Right hindlimb (tissue), 1 donor: ENCODE measurements at regions not wholly inside any gene's neighbourhood (a gene's known extent, or its start where the extent isn't known, plus 50 kb on each side); places are given as distances from the start of the nearest gene placed in this dataset.

Experiments
- DNase-seq: peaks from one replicate; pipeline ENCODE4 v3.0.0-alpha.2; 2018

- DNase-seq, result no peak
Observed at GRCh38 chr12:43294916-43295315, 257.1 kb downstream of the ADAMTS20 start.

- no peak for DNase-seq
Observed at GRCh38 chr12:43294147-43294546, 257.9 kb downstream of the ADAMTS20 start.

GRCh38 chr12:43293396-43293795 lies 258.6 kb downstream of the ADAMTS20 start:
- DNase-seq, result no peak

DNA sequence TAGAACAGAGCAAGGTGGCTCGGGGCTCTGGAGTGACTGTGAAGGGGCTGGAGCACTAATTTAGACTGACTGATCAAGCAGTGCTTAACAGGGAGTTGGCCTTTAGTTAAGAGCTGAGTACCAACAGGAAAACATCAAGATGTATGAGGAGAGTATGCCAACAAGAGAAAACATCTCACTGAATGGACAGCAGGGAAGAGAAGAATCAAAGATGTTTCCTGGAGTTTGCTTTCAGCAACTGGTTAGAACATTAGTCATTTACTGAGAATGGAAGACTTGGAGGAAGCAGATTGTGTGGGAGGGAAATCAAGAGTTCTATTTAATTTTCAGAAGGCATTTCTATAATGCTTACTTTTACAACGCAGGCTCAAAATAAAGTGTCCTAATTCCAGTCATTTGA lies 259.3 kb downstream of the ADAMTS20 start:
- DNase-seq, result no peak

- DNase-seq, result no peak
Observed at GRCh38 chr12:43291516-43291915, 260.5 kb downstream of the ADAMTS20 start.

GRCh38 chr12:43290836-43291235 lies 261.2 kb downstream of the ADAMTS20 start:
- DNase-seq, result no peak

DNA sequence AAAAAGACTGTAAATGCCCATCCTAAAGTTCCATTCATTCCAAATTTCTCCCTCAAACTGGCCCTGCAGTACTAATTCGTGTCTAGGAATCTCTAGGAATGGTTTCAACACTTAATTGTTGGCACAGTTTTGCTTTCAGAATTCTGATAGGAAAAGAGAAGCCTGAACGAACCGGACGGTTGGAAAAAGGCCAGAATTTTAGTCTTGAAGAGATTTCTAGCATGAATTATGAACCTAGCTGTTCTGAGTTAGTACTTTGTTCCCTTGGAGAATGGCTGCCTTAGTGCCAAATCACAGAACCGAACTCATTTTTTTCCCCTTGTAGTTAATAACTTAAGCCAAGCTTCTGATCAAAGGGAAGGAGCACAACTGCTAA lies 262.6 kb downstream of the ADAMTS20 start:
- peak; percentile 30 for DNase-seq

GRCh38 chr12:43288671-43289425 lies 263.2 kb downstream of the ADAMTS20 start:
- DNase-seq, result no peak

DNA sequence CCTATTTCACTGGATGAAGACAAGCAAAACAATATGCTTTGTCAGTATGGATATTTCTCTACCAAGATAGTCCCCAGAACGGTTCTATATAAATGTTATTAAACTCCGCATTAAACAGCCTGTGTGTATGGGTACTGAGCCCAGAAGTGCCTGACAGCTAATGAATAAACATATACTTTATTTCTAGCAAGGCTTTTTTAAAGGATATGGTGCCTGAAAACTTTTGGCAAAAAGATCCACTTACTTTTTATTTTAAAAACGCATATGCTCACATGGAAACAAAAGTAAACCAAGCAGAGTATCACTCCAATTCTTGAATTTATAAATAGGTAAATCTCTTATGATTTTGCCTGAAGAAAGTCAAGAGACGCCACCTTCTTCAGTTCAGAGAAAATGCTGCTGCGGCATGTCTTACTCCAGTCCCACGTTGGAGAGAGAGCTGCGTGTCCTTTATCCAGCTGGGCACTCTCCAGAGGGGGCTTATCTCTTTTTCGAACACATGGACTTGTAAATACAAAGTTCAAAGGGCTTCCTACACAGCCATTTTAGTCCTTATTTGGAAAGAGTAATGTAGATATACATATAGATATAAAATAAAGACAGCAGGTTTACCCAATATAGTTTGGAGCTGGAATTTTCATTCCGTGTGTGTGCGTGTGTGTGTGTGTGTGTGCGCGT lies 264.2 kb downstream of the ADAMTS20 start:
- peak; percentile 31 for DNase-seq

DNA sequence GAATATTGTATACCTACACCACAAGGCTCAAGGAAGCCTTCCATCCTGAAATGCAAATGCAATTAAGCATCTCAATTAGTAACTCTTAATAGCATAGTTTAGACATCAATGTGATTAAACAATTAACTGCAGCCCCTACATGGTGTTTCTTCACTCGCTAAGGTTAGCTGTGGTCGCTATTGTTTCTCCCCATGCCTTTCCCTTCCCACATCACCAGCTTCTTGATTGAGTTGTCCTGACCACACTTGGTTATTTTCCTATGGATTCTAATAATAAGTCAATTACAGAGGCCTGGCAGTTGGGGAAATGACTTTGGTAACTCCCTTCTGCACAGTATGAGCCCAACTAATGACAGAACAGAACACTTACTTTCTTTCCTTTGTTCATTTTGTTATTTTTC lies 265.0 kb downstream of the ADAMTS20 start:
- DNase-seq, result no peak

DNA sequence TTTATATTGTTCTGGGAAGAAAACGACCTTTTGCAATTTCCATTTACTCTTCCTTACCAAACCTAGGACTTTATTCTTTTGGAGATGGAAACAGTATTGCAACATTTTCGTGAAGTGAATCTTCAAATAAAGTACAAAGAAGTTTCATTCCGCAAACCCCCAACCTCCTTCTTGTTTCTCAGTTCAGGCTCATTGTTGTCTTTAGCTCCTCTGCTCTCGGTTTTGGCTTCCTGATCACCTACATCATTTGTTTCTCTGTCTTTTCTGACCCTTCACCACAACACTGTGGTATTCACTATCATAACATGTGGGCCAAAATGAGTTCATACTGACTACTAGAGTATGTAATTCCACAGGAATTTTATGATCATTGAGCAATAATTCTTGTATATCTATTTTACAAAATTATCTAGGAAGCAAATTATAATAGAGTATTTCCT lies 266.8 kb downstream of the ADAMTS20 start:
- DNase-seq, result peak; percentile 28

- DNase-seq, result no peak
Observed at GRCh38 chr12:43284486-43285158, 267.4 kb downstream of the ADAMTS20 start.

DNA sequence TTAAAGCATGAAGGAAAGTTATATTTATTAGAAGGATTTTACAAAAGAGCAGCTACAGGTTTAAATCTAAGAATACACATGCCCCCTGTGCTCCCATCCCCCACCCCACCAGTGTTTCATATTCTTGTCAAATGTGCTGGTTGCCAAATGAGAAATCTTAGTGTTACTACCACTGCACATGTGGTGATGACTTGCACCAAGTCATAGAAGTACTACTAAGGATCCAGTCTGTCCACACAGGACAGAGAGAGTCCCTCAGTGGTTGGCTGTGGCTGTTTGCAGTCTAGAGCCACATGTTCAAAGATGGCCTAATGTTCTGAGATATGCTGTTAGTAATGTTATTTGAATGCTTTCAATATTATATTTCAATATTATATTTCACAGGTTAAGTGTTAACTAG lies 268.8 kb downstream of the ADAMTS20 start:
- DNase-seq, result no peak

DNA sequence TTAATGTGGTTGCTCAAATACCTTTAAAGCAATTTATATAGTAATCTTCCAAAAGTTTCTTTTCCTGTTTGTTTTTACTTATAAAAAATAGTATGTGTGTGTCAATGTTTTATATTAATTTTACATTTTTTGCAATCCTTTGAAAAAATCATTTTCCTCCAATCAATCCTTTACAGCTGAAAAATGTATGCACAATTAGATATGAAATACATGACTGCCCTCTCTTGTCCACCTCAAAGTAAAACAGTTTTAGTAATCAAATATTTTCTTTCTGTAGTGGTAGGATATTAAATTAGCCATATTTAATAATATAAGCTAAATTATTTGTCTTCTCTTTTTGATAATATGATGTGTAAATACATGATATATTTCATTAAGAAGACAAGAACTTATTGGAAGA lies 269.9 kb downstream of the ADAMTS20 start:
- DNase-seq, result no peak

- no peak for DNase-seq
Observed at GRCh38 chr12:43281563-43281962, 270.4 kb downstream of the ADAMTS20 start.

GRCh38 chr12:43278541-43278832 lies 273.5 kb downstream of the ADAMTS20 start:
- no peak for DNase-seq

- no peak for DNase-seq
Observed at GRCh38 chr12:43277651-43278540, 274.1 kb downstream of the ADAMTS20 start.

GRCh38 chr12:43273467-43273866 lies 278.5 kb downstream of the ADAMTS20 start:
- no peak for DNase-seq

DNA sequence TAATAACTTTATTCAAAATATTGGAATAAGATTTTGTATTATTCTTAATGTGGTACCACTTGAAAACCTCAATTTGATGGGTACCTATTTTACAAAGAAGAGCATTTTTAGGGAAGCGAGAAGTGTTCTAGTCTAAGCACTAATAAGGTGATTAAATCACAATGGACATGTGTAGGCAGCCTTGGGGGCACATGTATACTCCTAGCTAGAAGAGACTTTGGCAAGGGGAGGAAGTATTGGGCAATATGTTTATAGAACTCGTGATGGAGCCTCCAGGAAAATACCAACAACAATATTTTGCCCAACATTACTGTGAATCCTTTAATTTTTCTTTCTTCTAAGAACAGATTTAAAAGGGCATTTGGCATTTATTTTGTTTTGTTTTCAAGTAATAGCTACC lies 280.3 kb downstream of the ADAMTS20 start:
- no peak for DNase-seq

GRCh38 chr12:43267818-43268217 lies 284.2 kb downstream of the ADAMTS20 start:
- no peak for DNase-seq

DNA sequence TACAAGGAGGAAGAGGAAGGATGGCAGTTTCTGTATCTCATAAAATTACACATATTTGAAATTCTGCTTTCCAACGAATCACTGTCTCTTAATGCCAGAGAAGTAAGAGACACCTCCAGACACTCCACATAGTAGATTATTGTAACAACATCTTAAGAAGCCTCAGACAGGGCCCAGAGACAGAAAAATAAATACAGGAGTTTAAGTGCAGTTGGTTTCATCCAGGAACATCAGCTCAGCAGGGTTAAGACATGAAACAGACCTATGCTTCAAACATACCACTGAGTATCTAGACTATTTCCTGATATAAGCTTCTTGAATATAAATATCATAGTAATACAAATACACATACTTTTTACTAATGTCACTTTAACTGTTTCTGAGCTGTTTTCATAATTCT lies 290.3 kb downstream of the ADAMTS20 start:
- DNase-seq, result no peak

GRCh38 chr12:43255522-43256111 lies 296.4 kb downstream of the ADAMTS20 start:
- DNase-seq, result no peak

DNA sequence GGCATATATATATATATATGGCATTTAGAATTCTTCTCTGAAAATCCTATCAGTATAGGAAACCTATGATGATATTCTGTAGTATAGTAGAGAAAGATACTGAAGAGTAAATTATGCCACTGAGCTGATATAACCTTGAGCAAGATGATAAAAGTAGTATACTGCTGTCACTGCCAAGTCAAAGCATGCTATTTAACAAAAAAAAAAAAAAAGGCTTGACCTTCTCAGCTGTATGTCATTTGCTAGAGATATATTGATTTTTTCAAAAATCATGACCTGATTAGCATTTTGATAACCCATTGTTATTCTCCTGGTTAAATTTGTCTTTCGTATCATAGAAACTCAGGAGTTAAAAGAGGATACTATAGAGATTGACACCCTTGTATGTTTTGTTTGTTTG lies 299.4 kb downstream of the ADAMTS20 start:
- no peak for DNase-seq
